Hepatocyte (in vitro differentiated cells): ENCODE measurements at regions not wholly inside any gene's neighbourhood (a gene's known extent, or its start where the extent isn't known, plus 50 kb on each side); places are given as distances from the start of the nearest gene placed in this dataset.

Experiments
- DNase-seq: peaks from one replicate; pipeline ENCODE4 v3.0.0-alpha.2; 2016; ENCODE audit warnings: low spot score
- H2AFZ ChIP-seq: fragments of 200-600 bp; sonication (generic); 2 replicates; pipeline ENCODE4 v1.6.0; 2016; ENCODE audit warnings: antibody characterized with exemption, mild to moderate bottlenecking
- H3K27ac ChIP-seq: fragments of 200-600 bp; sonication (generic); 2 replicates; pipeline ENCODE4 v1.5.1; 2016; ENCODE audit warnings: mild to moderate bottlenecking
- H3K27me3 ChIP-seq: fragments of 200-600 bp; sonication (generic); 2 replicates; pipeline ENCODE4 v1.6.1; 2016
- H3K36me3 ChIP-seq: fragments of 200-600 bp; sonication (generic); replicated peaks from 2 replicates; pipeline ENCODE4 v1.5.1; 2016; ENCODE audit warnings: low read depth; ENCODE audit not compliant: insufficient read depth
- H3K4me1 ChIP-seq: fragments of 200-600 bp; sonication (generic); 2 replicates; pipeline ENCODE4 v1.5.1; 2016; ENCODE audit warnings: mild to moderate bottlenecking, moderate library complexity; ENCODE audit not compliant: insufficient read depth
- H3K4me2 ChIP-seq: fragments of 200-600 bp; sonication (generic); 2 replicates; pipeline ENCODE4 v1.6.0; 2016
- H3K4me3 ChIP-seq: fragments of 200-600 bp; sonication (generic); 2 replicates; pipeline ENCODE4 v1.5.1; 2016; ENCODE audit warnings: mild to moderate bottlenecking
- H3K79me2 ChIP-seq: fragments of 200-600 bp; sonication (generic); 2 replicates; pipeline ENCODE4 v1.6.0; 2017; ENCODE audit warnings: mild to moderate bottlenecking
- H3K9me2 ChIP-seq: fragments of 200-600 bp; sonication (generic); replicated peaks from 2 replicates; pipeline ENCODE4 v1.6.0; 2017; ENCODE audit warnings: mild to moderate bottlenecking; ENCODE audit not compliant: insufficient read depth
- H3K9me3 ChIP-seq: fragments of 200-600 bp; sonication (generic); 2 replicates; pipeline ENCODE4 v1.5.1; 2016; ENCODE audit warnings: low read depth, mild to moderate bottlenecking
- H4K20me1 ChIP-seq: fragments of 200-600 bp; sonication (generic); 2 replicates; pipeline ENCODE4 v1.6.0; 2016; ENCODE audit warnings: mild to moderate bottlenecking; ENCODE audit not compliant: insufficient read depth, poor library complexity, severe bottlenecking
- EZH2 ChIP-seq: fragments of 200-600 bp; sonication (generic); IDR thresholded peaks from 2 replicates; pipeline ENCODE4 v1.6.1; 2016; ENCODE audit warnings: antibody characterized with exemption, mild to moderate bottlenecking, borderline replicate concordance
- EZH2phosphoT487 ChIP-seq: fragments of 200-600 bp; sonication (generic); IDR thresholded peaks from one replicate; pipeline ENCODE4 v1.6.1; 2018; ENCODE audit warnings: antibody characterized with exemption, mild to moderate bottlenecking, low read depth, moderate library complexity; ENCODE audit not compliant: unreplicated experiment, severe bottlenecking
- WGBS: methylation state at CpG from one replicate; pipeline ENCODE4 v1.1.6; 2016; ENCODE audit warnings: low lambda C conversion rate; ENCODE audit errors: missing lambda C conversion rate; 5-methylcytosine and 5-hydroxymethylcytosine counted together
- TF ChIP-seq, protein P1 (sequence below): fragments of 200-600 bp; sonication (generic); IDR thresholded peaks from 2 replicates; pipeline ENCODE4 v1.5.1; 2016; ENCODE audit warnings: antibody characterized with exemption, mild to moderate bottlenecking; ENCODE audit not compliant: poor library complexity

DNA sequence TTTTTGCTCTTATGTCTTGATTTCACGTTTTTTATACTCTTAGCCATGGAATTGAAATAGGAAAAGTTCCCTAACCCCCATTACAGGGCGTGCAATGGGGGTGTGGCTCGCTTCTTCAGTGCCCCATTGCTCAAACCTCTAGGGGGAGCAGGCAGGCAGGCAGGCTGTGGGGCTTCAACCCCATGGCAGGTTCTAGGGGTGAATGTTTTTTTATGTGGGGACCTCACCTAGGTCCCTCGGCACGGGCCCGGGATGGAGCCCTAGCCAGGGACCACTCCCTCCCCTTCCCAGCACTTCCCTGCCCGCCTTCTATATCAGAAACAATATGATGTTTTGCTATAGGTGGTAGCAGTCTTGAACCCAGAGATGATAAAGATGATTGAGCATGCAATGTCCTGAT, 221.3 kb upstream of the SMC2 start:
- H3K9me3 ChIP-seq, result no peaks in the 10 kb centered on the region
- WGBS, result 81% methylated on average over 7 of the region's 7 CpGs
- no peaks in the 10 kb centered on the region for H3K79me2 ChIP-seq
- H3K4me3 ChIP-seq, result no peak overlapping the region
- no peak for DNase-seq
- H3K27ac ChIP-seq, result no peak overlapping the region
- no peak overlapping the region for H3K4me2 ChIP-seq
- no peak for TF ChIP-seq EZH2phosphoT487
- TF ChIP-seq, protein P1, sequence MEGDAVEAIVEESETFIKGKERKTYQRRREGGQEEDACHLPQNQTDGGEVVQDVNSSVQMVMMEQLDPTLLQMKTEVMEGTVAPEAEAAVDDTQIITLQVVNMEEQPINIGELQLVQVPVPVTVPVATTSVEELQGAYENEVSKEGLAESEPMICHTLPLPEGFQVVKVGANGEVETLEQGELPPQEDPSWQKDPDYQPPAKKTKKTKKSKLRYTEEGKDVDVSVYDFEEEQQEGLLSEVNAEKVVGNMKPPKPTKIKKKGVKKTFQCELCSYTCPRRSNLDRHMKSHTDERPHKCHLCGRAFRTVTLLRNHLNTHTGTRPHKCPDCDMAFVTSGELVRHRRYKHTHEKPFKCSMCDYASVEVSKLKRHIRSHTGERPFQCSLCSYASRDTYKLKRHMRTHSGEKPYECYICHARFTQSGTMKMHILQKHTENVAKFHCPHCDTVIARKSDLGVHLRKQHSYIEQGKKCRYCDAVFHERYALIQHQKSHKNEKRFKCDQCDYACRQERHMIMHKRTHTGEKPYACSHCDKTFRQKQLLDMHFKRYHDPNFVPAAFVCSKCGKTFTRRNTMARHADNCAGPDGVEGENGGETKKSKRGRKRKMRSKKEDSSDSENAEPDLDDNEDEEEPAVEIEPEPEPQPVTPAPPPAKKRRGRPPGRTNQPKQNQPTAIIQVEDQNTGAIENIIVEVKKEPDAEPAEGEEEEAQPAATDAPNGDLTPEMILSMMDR, result no peak
- TF ChIP-seq EZH2, result no peak
- H3K4me1 ChIP-seq, result no peaks in the 10 kb centered on the region
- H3K27me3 ChIP-seq, result no peaks in the 10 kb centered on the region
- H4K20me1 ChIP-seq, result no peaks in the 10 kb centered on the region
- no peak overlapping the region for H2AFZ ChIP-seq
- no peaks in the 10 kb centered on the region for H3K9me2 ChIP-seq
- H3K36me3 ChIP-seq, result no peaks in the 10 kb centered on the region

DNA sequence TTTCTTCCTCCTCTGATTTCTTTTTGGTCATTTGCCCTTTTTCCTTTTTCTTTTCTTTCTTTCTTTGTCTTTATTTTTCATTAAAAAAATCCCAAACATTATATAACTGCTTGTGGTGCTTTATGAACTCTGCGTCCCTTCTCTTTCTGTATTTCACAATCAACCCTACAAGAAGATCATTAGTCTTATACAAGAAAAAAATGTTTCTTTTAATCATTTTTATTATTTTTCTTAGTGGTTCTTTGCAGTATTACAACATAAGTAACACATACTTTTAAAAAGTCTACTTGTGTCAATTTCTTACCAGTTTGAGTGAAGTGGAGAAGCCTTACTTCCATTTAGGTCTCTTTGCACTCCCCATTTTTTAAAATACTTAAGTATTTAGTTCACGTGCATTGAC, 212.7 kb upstream of the SMC2 start:
- Histone ChIP-seq H3K9me3 (no peaks in the 10 kb centered on the region), H3K36me3 (no peaks in the 10 kb centered on the region), H3K27me3 (no peaks in the 10 kb centered on the region), H3K27ac (no peak overlapping the region), H3K4me2 (no peak overlapping the region), H3K4me3 (no peak overlapping the region), H3K4me1 (no peaks in the 10 kb centered on the region), H4K20me1 (no peaks in the 10 kb centered on the region), H3K79me2 (no peaks in the 10 kb centered on the region), H2AFZ (no peak overlapping the region), H3K9me2 (no peaks in the 10 kb centered on the region)
- no peak for TF ChIP-seq EZH2phosphoT487
- TF ChIP-seq, protein P1, result no peak
- TF ChIP-seq EZH2, result no peak
- DNase-seq, result no peak
- 88% methylated on average over 2 of the region's 2 CpGs for WGBS

DNA sequence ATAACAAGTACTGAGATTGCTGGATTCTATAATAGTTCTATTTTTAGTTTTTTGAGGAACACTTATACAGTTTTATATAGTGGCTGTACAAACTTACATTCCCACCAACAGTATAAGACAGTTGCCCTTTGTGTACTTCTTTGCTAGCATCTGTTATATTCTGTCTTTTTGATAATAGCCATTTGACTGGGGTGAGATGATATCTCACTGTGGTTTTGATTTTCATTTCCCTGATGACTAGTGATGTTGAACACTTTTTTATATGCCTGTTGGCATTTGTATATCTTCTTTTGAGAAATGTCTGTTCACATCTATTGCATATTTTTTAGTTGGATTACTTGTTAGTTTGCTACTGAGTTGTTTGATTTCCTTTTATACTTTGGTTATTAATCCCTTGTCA, 204.1 kb upstream of the SMC2 start:
- Histone ChIP-seq H3K4me3 (no peak overlapping the region), H3K4me1 (no peaks in the 10 kb centered on the region), H3K79me2 (no peaks in the 10 kb centered on the region), H3K36me3 (no peaks in the 10 kb centered on the region), H3K4me2 (no peak overlapping the region), H3K9me3 (no peaks in the 10 kb centered on the region), H3K27ac (no peak overlapping the region), H3K27me3 (no peaks in the 10 kb centered on the region), H3K9me2 (no peaks in the 10 kb centered on the region), H2AFZ (no peak overlapping the region), H4K20me1 (no peaks in the 10 kb centered on the region)
- no peak for DNase-seq
- no peak for TF ChIP-seq EZH2phosphoT487
- no peak for TF ChIP-seq EZH2
- TF ChIP-seq, protein P1, result no peak

DNA sequence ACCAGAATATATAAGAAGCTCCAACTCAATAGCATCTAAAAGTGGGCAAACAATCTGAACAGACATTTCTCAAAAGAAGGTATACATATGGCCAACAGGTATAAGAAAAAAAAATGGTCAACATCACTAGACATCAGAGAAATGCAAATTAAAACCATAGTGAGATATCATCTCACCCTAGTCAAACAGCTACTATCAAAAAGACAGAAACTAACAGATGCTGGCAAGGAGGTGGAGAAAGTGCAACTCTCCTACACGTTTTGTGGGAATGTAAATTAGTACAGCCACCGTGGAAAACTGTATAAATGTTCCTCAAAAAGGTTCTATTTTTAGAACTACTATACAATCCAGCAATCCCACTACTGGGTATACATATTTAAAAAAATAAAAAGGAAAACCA, 199.9 kb upstream of the SMC2 start:
- Histone ChIP-seq H3K36me3 (no peaks in the 10 kb centered on the region), H3K9me2 (no peaks in the 10 kb centered on the region), H3K4me3 (no peak overlapping the region), H2AFZ (no peak overlapping the region), H3K9me3 (no peaks in the 10 kb centered on the region), H4K20me1 (no peaks in the 10 kb centered on the region), H3K27me3 (no peaks in the 10 kb centered on the region), H3K4me1 (no peaks in the 10 kb centered on the region), H3K4me2 (no peak overlapping the region), H3K27ac (no peak overlapping the region), H3K79me2 (no peaks in the 10 kb centered on the region)
- DNase-seq, result no peak
- no peak for TF ChIP-seq EZH2
- no peak for TF ChIP-seq EZH2phosphoT487
- TF ChIP-seq, protein P1, result no peak
- WGBS, result 42% methylated on average over 2 of the region's 2 CpGs
